ENCODE measurements at regions not wholly inside any gene's neighbourhood (a gene's known extent, or its start where the extent isn't known, plus 50 kb on each side); places are given as distances from the start of the nearest gene placed in this dataset.

DNA sequence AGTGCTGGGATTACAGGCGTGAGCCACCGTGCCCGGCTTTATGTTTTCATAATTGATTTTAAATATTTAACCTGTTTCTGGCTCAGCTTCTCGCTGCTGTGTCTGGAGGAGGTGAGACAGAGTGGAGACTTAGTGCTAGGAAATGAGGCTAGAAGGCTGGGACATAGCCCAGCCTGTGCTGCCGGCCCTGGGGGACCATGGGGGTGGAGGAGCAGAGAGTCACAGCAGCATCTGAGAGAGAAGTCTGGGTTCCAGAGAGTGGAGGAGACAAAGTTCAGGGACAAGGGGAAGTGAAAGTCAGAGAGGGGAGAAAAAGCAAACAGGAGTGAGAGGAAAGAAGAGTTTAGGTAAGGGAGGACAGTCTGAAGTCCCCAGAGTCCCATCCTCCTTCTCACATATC lies 71.9 kb downstream of the LHX9 start:
- TF ChIP-seq CTCF (IDR thresholded peaks at IDR 0.05; ENCODE audit: low read depth, low read length) = no peak
- no peak for TF ChIP-seq POLR2A (IDR thresholded peaks at IDR 0.05; ENCODE audit: extremely low read depth, insufficient read length)
